ENCODE measurements at regions not wholly inside any gene's neighbourhood (a gene's known extent, or its start where the extent isn't known, plus 50 kb on each side); places are given as distances from the start of the nearest gene placed in this dataset.
"Not testable (repeated sequence)": the region's sequence is repeated elsewhere in the genome, so short reads cannot be mapped to it uniquely, and the experiment has no call there.

DNA sequence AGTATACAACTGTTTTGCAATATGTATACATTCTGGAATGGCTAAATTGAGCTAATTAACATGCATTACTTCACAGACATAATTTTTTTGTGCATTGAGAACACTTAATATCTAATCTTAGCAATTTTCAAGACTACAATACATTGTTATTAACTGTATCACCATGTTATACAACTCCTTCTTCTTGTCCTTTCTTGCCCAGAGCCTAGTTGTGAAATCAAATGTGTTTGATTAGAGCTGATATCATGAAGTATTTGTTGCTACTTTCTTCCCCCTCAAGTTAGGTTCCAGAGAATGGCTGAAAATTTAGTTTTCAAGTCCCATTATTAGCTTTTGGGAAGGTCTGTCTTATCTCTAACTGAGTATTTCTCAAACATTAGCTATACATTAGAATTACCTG, 607.8 kb downstream of the PSAT1 start:
- intact Hi-C loops (cut with DNase I; ENCODE audit: low total_unique reads) (no loop called here), in situ Hi-C loops (cut with MboI; ENCODE audit: low sequenced_read_pairs in 4 of 4) (no loop called here)

DNA sequence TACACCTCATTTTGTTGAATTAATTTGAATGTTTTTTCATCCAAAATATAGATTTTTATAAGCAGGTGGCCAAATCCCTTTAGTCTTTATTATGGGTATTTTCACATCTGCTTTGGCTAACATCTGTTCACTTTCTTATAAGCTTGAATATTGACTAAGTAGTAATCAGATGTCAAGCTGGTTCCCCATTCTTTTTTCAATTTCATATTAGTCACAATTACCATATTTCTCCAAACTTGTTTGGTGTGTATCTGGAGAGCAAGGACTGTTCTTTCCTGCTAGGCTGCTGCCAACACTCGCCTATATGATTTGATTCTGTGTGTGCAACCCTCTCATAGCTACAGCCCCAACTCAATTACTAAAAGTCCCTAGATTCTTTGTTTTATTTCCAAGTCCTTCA, 608.5 kb downstream of the PSAT1 start:
- TF ChIP-seq, protein P1, sequence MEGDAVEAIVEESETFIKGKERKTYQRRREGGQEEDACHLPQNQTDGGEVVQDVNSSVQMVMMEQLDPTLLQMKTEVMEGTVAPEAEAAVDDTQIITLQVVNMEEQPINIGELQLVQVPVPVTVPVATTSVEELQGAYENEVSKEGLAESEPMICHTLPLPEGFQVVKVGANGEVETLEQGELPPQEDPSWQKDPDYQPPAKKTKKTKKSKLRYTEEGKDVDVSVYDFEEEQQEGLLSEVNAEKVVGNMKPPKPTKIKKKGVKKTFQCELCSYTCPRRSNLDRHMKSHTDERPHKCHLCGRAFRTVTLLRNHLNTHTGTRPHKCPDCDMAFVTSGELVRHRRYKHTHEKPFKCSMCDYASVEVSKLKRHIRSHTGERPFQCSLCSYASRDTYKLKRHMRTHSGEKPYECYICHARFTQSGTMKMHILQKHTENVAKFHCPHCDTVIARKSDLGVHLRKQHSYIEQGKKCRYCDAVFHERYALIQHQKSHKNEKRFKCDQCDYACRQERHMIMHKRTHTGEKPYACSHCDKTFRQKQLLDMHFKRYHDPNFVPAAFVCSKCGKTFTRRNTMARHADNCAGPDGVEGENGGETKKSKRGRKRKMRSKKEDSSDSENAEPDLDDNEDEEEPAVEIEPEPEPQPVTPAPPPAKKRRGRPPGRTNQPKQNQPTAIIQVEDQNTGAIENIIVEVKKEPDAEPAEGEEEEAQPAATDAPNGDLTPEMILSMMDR (IDR thresholded peaks at IDR 0.05 in 4 of 5, conservative IDR thresholded peaks at IDR 0.05 in 1 of 5), result no peak
- intact Hi-C loops (cut with DNase I; ENCODE audit: low total_unique reads), result no loop called here
- H3K4me1 ChIP-seq, result no peaks in the 10 kb centered on the region

More for the DNA sequence above, 607.8 kb downstream of the PSAT1 start:
- Histone ChIP-seq H3K27me3 (no peaks in the 10 kb centered on the region), H3K36me3 (no peaks in the 10 kb centered on the region), H3K4me3 (no peak overlapping the region), H3K4me1 (no peaks in the 10 kb centered on the region), H3K9me3 (no peaks in the 10 kb centered on the region), H3K27ac (no peak overlapping the region)
- no peak for DNase-seq
- ATAC-seq, result no peak
- TF ChIP-seq POLR2A (IDR thresholded peaks at IDR 0.05), result no peak
- TF ChIP-seq, protein P1 (IDR thresholded peaks at IDR 0.05 in 4 of 5, conservative IDR thresholded peaks at IDR 0.05 in 1 of 5), result no peak

DNA sequence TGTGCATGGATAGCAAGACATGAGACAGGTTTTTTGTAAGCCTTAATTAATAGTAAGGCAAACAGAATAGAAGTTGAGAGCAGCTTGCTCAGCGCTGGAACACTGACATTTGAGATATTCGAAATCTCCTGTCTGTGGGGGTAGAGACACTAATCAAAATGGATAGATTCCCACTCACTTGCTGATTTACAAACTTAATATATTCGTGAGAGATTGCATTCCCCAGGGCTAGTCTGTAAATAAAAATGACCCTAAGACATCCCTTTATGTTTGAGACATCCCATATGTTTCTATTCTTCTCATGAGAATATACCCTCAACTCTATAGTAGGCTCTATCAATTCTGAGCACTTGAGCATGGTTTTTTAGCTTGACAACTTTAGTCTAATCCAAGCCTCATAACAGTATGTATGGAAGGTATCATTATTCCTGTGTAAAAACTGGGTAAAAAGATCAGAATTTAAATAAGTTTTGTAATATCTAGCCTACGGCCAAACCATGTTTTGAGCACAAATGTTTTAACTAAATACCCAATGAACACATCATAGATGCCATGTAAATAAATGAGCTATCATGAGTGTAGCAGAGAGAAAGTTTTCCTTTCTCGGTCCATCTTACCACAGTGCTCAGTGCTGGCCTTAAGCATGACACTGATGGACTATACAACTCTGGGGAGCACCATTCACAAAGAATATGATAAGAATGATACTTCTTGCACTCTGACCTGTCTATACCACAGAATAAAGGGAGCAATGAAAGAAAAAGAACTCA, 609.2 kb downstream of the PSAT1 start:
- in situ Hi-C loops (cut with MboI; ENCODE audit: low sequenced_read_pairs in 4 of 4) (no loop called here), intact Hi-C loops (cut with DNase I; ENCODE audit: low total_unique reads) (no loop called here)
- Histone ChIP-seq H3K4me1 (no peaks in the 10 kb centered on the region), H3K4me3 (no peak overlapping the region), H3K36me3 (no peaks in the 10 kb centered on the region), H3K27ac (no peak overlapping the region), H3K9me3 (no peaks in the 10 kb centered on the region), H3K27me3 (no peaks in the 10 kb centered on the region)
- DNase-seq (no peak), ATAC-seq (no peak)
- no peak for TF ChIP-seq POLR2A (IDR thresholded peaks at IDR 0.05)
- TF ChIP-seq, protein P1 (IDR thresholded peaks at IDR 0.05 in 4 of 5, conservative IDR thresholded peaks at IDR 0.05 in 1 of 5), result no peak

More for the DNA sequence above, 608.5 kb downstream of the PSAT1 start:
- no peak for ATAC-seq
- no peaks in the 10 kb centered on the region for H3K27me3 ChIP-seq
- H3K9me3 ChIP-seq, result no peaks in the 10 kb centered on the region
- no peak overlapping the region for H3K27ac ChIP-seq
- H3K36me3 ChIP-seq, result no peaks in the 10 kb centered on the region
- DNase-seq, result no peak
- in situ Hi-C loops (cut with MboI; ENCODE audit: low sequenced_read_pairs in 4 of 4), result no loop called here
- no peak overlapping the region for H3K4me3 ChIP-seq

DNA sequence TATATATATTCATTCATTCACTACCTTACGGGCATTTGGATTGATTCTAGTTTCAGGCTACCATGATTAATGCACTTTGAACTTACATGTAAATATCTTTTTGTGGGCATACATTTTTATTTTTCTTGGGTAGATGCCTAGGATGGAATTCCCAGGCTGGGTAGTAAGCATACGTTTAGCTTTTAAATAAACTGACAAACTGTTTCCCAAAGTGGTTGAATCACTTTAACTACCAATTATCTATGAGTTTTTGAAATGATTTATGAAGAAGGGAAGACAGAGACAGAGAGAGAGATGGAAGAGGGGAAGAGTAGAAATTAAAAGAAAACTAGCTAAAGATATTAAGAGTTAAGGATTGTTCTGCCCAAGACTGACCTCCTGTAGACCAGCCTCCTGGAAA, 612.6 kb downstream of the PSAT1 start:
- no peak for ATAC-seq
- no peaks in the 10 kb centered on the region for H3K36me3 ChIP-seq
- no peak for DNase-seq
- in situ Hi-C loops (cut with MboI; ENCODE audit: low sequenced_read_pairs in 4 of 4) (no loop called here), intact Hi-C loops (cut with DNase I; ENCODE audit: low total_unique reads) (no loop called here)
- no peak overlapping the region for H3K27ac ChIP-seq
- no peak for TF ChIP-seq POLR2A (IDR thresholded peaks at IDR 0.05)
- TF ChIP-seq, protein P1 (IDR thresholded peaks at IDR 0.05 in 4 of 5, conservative IDR thresholded peaks at IDR 0.05 in 1 of 5), result no peak
- no peaks in the 10 kb centered on the region for H3K4me1 ChIP-seq
- H3K9me3 ChIP-seq, result no peaks in the 10 kb centered on the region
- no peak overlapping the region for H3K4me3 ChIP-seq
- no peaks in the 10 kb centered on the region for H3K27me3 ChIP-seq

DNA sequence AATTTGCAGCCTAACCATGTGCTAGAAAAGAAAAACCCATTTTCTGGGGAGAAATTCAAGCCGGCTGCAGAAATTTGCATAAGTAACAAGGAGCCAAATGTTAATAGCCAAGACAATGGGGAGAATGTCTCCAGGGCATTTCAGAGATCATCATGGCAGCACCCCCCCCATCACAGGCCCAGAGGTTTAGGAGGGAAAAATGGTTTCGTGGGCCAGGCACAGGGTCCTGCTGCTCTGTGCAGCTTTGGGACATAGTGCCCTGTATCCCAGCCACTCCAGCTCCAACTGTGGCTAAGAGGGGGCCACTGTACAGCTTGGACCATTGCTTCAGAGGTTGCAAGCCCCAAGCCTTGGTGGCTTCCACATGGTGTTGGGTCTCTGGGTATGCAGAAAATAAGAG, 620.0 kb downstream of the PSAT1 start:
- H3K36me3 ChIP-seq; H3K4me3 ChIP-seq; intact Hi-C loops (cut with DNase I; ENCODE audit: low total_unique reads); H3K27ac ChIP-seq; ATAC-seq; in situ Hi-C loops (cut with MboI; ENCODE audit: low sequenced_read_pairs in 4 of 4); DNase-seq; H3K9me3 ChIP-seq; H3K4me1 ChIP-seq; H3K27me3 ChIP-seq: not testable (repeated sequence)

Data from gastrocnemius medialis (tissue), 4 donors.